ENCODE measurements at regions not wholly inside any gene's neighbourhood (a gene's known extent, or its start where the extent isn't known, plus 50 kb on each side); places are given as distances from the start of the nearest gene placed in this dataset.
A peak's percentile ranks its signal among the peaks of the same experiment; 100 is the strongest.

GRCh38 chr18:55777666-55778304 lies 189.8 kb upstream of the TCF4 start:
- Histone ChIP-seq H3K9ac (ENCODE audit: low read length) (no peak overlapping the region), H3K27me3 (ENCODE audit: insufficient read depth, low read length, poor library complexity) (no peaks in the 10 kb centered on the region), H4K8ac (ENCODE audit: low read depth, low read length) (no peak overlapping the region), H3K79me2 (ENCODE audit: control insufficient read depth, insufficient read depth, low read length) (no peaks in the 10 kb centered on the region), H3K4me1 (ENCODE audit: control insufficient read depth, low read depth, low read length) (peaks cover 4% of the 10 kb centered on the region), H2AK5ac (ENCODE audit: low read length) (no peak overlapping the region), H3K36me3 (ENCODE audit: control insufficient read depth, insufficient read depth, low read length) (no peaks in the 10 kb centered on the region), H3K27ac (ENCODE audit: low read depth, low read length) (no peak overlapping the region), H3K4me2 (ENCODE audit: low read length) (no peak overlapping the region), H3K4me3 (ENCODE audit: low read length) (no peak overlapping the region), H4K5ac (ENCODE audit: low read length) (no peak overlapping the region), H2BK15ac (replicated peaks; ENCODE audit: low read depth) (peak overlapping the region; percentile 92), H3K18ac (ENCODE audit: low read length) (peak overlapping the region; percentile 94), H2BK120ac (ENCODE audit: low read depth, low read length) (peak overlapping the region; percentile 82), H3K79me1 (ENCODE audit: low read length) (no peaks in the 10 kb centered on the region), H3K23ac (ENCODE audit: low read length) (no peak overlapping the region), H2BK5ac (ENCODE audit: low read length) (no peak overlapping the region), H3K4ac (ENCODE audit: low read depth, low read length) (peak overlapping the region; percentile 12), H3K56ac (ENCODE audit: low read length) (no peak overlapping the region)
- DNase-seq: peak; percentile 74
- no CpG with 5 or more reads among the region's 5 CpGs for WGBS (ENCODE audit: extremely low coverage, insufficient coverage, low lambda C conversion rate)

GRCh38 chr18:55775972-55776371 lies 188.0 kb upstream of the TCF4 start:
- Histone ChIP-seq H3K36me3 (ENCODE audit: control insufficient read depth, insufficient read depth, low read length) (no peaks in the 10 kb centered on the region), H3K23ac (ENCODE audit: low read length) (no peak overlapping the region), H3K27ac (ENCODE audit: low read depth, low read length) (no peak overlapping the region), H3K4me3 (ENCODE audit: low read length) (no peak overlapping the region), H2AK5ac (ENCODE audit: low read length) (no peak overlapping the region), H3K79me1 (ENCODE audit: low read length) (no peaks in the 10 kb centered on the region), H3K4ac (ENCODE audit: low read depth, low read length) (no peak overlapping the region), H3K4me2 (ENCODE audit: low read length) (no peak overlapping the region), H3K79me2 (ENCODE audit: control insufficient read depth, insufficient read depth, low read length) (no peaks in the 10 kb centered on the region), H4K5ac (ENCODE audit: low read length) (no peak overlapping the region), H3K4me1 (ENCODE audit: control insufficient read depth, low read depth, low read length) (peaks cover 4% of the 10 kb centered on the region), H2BK5ac (ENCODE audit: low read length) (no peak overlapping the region), H2BK15ac (replicated peaks; ENCODE audit: low read depth) (no peak overlapping the region), H2BK120ac (ENCODE audit: low read depth, low read length) (no peak overlapping the region), H3K9ac (ENCODE audit: low read length) (no peak overlapping the region), H3K27me3 (ENCODE audit: insufficient read depth, low read length, poor library complexity) (no peaks in the 10 kb centered on the region), H4K8ac (ENCODE audit: low read depth, low read length) (no peak overlapping the region), H3K56ac (ENCODE audit: low read length) (no peak overlapping the region), H3K18ac (ENCODE audit: low read length) (no peak overlapping the region)
- no CpG with 5 or more reads among the region's 2 CpGs for WGBS (ENCODE audit: extremely low coverage, insufficient coverage, low lambda C conversion rate)
- DNase-seq: no peak

- Histone ChIP-seq H3K79me2 (ENCODE audit: control insufficient read depth, insufficient read depth, low read length) (no peaks in the 10 kb centered on the region), H3K27me3 (ENCODE audit: insufficient read depth, low read length, poor library complexity) (no peaks in the 10 kb centered on the region), H3K4me3 (ENCODE audit: low read length) (no peak overlapping the region), H3K79me1 (ENCODE audit: low read length) (no peaks in the 10 kb centered on the region), H3K27ac (ENCODE audit: low read depth, low read length) (no peak overlapping the region), H3K36me3 (ENCODE audit: control insufficient read depth, insufficient read depth, low read length) (no peaks in the 10 kb centered on the region), H4K5ac (ENCODE audit: low read length) (no peak overlapping the region), H3K4me2 (ENCODE audit: low read length) (no peak overlapping the region), H2BK5ac (ENCODE audit: low read length) (no peak overlapping the region), H3K4ac (ENCODE audit: low read depth, low read length) (no peak overlapping the region), H2AK5ac (ENCODE audit: low read length) (no peak overlapping the region), H3K4me1 (ENCODE audit: control insufficient read depth, low read depth, low read length) (peaks cover 4% of the 10 kb centered on the region), H4K8ac (ENCODE audit: low read depth, low read length) (no peak overlapping the region), H3K23ac (ENCODE audit: low read length) (no peak overlapping the region), H2BK120ac (ENCODE audit: low read depth, low read length) (no peak overlapping the region), H3K9ac (ENCODE audit: low read length) (no peak overlapping the region), H3K56ac (ENCODE audit: low read length) (no peak overlapping the region), H3K18ac (ENCODE audit: low read length) (no peak overlapping the region), H2BK15ac (replicated peaks; ENCODE audit: low read depth) (no peak overlapping the region)
- DNase-seq: no peak
- no CpG with 5 or more reads among the region's 5 CpGs for WGBS (ENCODE audit: extremely low coverage, insufficient coverage, low lambda C conversion rate)
Measured at GRCh38 chr18:55774505-55774904, 186.5 kb upstream of the TCF4 start.

GRCh38 chr18:55768255-55768654 lies 180.3 kb upstream of the TCF4 start:
- Histone ChIP-seq H3K27ac (ENCODE audit: low read depth, low read length) (no peak overlapping the region), H3K79me1 (ENCODE audit: low read length) (no peaks in the 10 kb centered on the region)
- peak; percentile 97 for DNase-seq

GRCh38 chr18:55764386-55764785 lies 176.4 kb upstream of the TCF4 start:
- Histone ChIP-seq H3K79me1 (ENCODE audit: low read length) (no peaks in the 10 kb centered on the region), H3K4ac (ENCODE audit: low read depth, low read length) (peak overlapping the region; percentile 68), H3K36me3 (ENCODE audit: control insufficient read depth, insufficient read depth, low read length) (no peaks in the 10 kb centered on the region), H4K8ac (ENCODE audit: low read depth, low read length) (no peak overlapping the region), H2AK5ac (ENCODE audit: low read length) (peak overlapping the region; percentile 53), H3K56ac (ENCODE audit: low read length) (peak overlapping the region; percentile 57), H3K9ac (ENCODE audit: low read length) (no peak overlapping the region), H3K27ac (ENCODE audit: low read depth, low read length) (no peak overlapping the region), H4K5ac (ENCODE audit: low read length) (peak overlapping the region; percentile 61), H3K18ac (ENCODE audit: low read length) (peak overlapping the region; percentile 15), H2BK5ac (ENCODE audit: low read length) (peak overlapping the region; percentile 87), H3K4me3 (ENCODE audit: low read length) (no peak overlapping the region), H2BK120ac (ENCODE audit: low read depth, low read length) (no peak overlapping the region), H3K79me2 (ENCODE audit: control insufficient read depth, insufficient read depth, low read length) (no peaks in the 10 kb centered on the region), H3K4me1 (ENCODE audit: control insufficient read depth, low read depth, low read length) (peaks cover 14% of the 10 kb centered on the region), H3K4me2 (ENCODE audit: low read length) (no peak overlapping the region), H2BK15ac (replicated peaks; ENCODE audit: low read depth) (no peak overlapping the region), H3K27me3 (ENCODE audit: insufficient read depth, low read length, poor library complexity) (no peaks in the 10 kb centered on the region), H3K23ac (ENCODE audit: low read length) (no peak overlapping the region)
- WGBS (ENCODE audit: extremely low coverage, insufficient coverage, low lambda C conversion rate): no CpG with 5 or more reads among the region's 5 CpGs
- peak; percentile 50 for DNase-seq

More at GRCh38 chr18:55768255-55768654, 180.3 kb upstream of the TCF4 start:
- no peak overlapping the region for H3K4me2 ChIP-seq (ENCODE audit: low read length)
- no peak overlapping the region for H2AK5ac ChIP-seq (ENCODE audit: low read length)
- H4K5ac ChIP-seq (ENCODE audit: low read length): no peak overlapping the region
- H3K4me3 ChIP-seq (ENCODE audit: low read length): no peak overlapping the region
- no peak overlapping the region for H3K56ac ChIP-seq (ENCODE audit: low read length)
- no peaks in the 10 kb centered on the region for H3K79me2 ChIP-seq (ENCODE audit: control insufficient read depth, insufficient read depth, low read length)
- WGBS (ENCODE audit: extremely low coverage, insufficient coverage, low lambda C conversion rate): no CpG with 5 or more reads among the region's 5 CpGs
- H4K8ac ChIP-seq (ENCODE audit: low read depth, low read length): no peak overlapping the region
- H3K23ac ChIP-seq (ENCODE audit: low read length): no peak overlapping the region
- H2BK15ac ChIP-seq (replicated peaks; ENCODE audit: low read depth): peak overlapping the region; percentile 87
- H3K4me1 ChIP-seq (ENCODE audit: control insufficient read depth, low read depth, low read length): peaks cover 10% of the 10 kb centered on the region
- peak overlapping the region; percentile 92 for H2BK5ac ChIP-seq (ENCODE audit: low read length)
- H2BK120ac ChIP-seq (ENCODE audit: low read depth, low read length): peak overlapping the region; percentile 85
- peak overlapping the region; percentile 88 for H3K18ac ChIP-seq (ENCODE audit: low read length)
- no peaks in the 10 kb centered on the region for H3K36me3 ChIP-seq (ENCODE audit: control insufficient read depth, insufficient read depth, low read length)
- H3K9ac ChIP-seq (ENCODE audit: low read length): no peak overlapping the region
- H3K27me3 ChIP-seq (ENCODE audit: insufficient read depth, low read length, poor library complexity): no peaks in the 10 kb centered on the region
- peak overlapping the region; percentile 79 for H3K4ac ChIP-seq (ENCODE audit: low read depth, low read length)

GRCh38 chr18:55763805-55764204 lies 175.8 kb upstream of the TCF4 start:
- H3K27me3 ChIP-seq (ENCODE audit: insufficient read depth, low read length, poor library complexity): no peaks in the 10 kb centered on the region
- H2BK5ac ChIP-seq (ENCODE audit: low read length): peak overlapping the region; percentile 75
- H2AK5ac ChIP-seq (ENCODE audit: low read length): no peak overlapping the region
- H3K18ac ChIP-seq (ENCODE audit: low read length): peak overlapping the region; percentile 15
- peaks cover 14% of the 10 kb centered on the region for H3K4me1 ChIP-seq (ENCODE audit: control insufficient read depth, low read depth, low read length)
- no CpG with 5 or more reads among the region's 4 CpGs for WGBS (ENCODE audit: extremely low coverage, insufficient coverage, low lambda C conversion rate)
- H2BK120ac ChIP-seq (ENCODE audit: low read depth, low read length): no peak overlapping the region
- no peak overlapping the region for H2BK15ac ChIP-seq (replicated peaks; ENCODE audit: low read depth)
- no peaks in the 10 kb centered on the region for H3K36me3 ChIP-seq (ENCODE audit: control insufficient read depth, insufficient read depth, low read length)
- H4K8ac ChIP-seq (ENCODE audit: low read depth, low read length): no peak overlapping the region
- peak overlapping the region; percentile 52 for H3K56ac ChIP-seq (ENCODE audit: low read length)
- H3K23ac ChIP-seq (ENCODE audit: low read length): no peak overlapping the region
- H3K79me2 ChIP-seq (ENCODE audit: control insufficient read depth, insufficient read depth, low read length): no peaks in the 10 kb centered on the region
- DNase-seq: peak; percentile 75
- H4K5ac ChIP-seq (ENCODE audit: low read length): no peak overlapping the region
- no peaks in the 10 kb centered on the region for H3K79me1 ChIP-seq (ENCODE audit: low read length)
- no peak overlapping the region for H3K4ac ChIP-seq (ENCODE audit: low read depth, low read length)
- H3K4me3 ChIP-seq (ENCODE audit: low read length): no peak overlapping the region
- H3K4me2 ChIP-seq (ENCODE audit: low read length): no peak overlapping the region
- no peak overlapping the region for H3K27ac ChIP-seq (ENCODE audit: low read depth, low read length)
- no peak overlapping the region for H3K9ac ChIP-seq (ENCODE audit: low read length)
